ENCODE measurements at regions not wholly inside any gene's neighbourhood (a gene's known extent, or its start where the extent isn't known, plus 50 kb on each side); places are given as distances from the start of the nearest gene placed in this dataset.

- TF ChIP-seq CTCF (conservative IDR thresholded peaks at IDR 0.05 in 1 of 2, IDR thresholded peaks at IDR 0.05 in 1 of 2; ENCODE audit: extremely low read depth in 1 of 2, insufficient read depth in 1 of 2, low read depth in 1 of 2, low read length in 2 of 2) (no peak), EZH2 (IDR thresholded peaks at IDR 0.05; ENCODE audit: borderline replicate concordance, low read length) (no peak)
These were observed 69.0 kb downstream of the CTAGE1 start for GRCh38 chr18:22348521-22349316.

All from mammary epithelial cell (primary cell).